GM19239 (cell line): ENCODE measurements at regions not wholly inside any gene's neighbourhood (a gene's known extent, or its start where the extent isn't known, plus 50 kb on each side); places are given as distances from the start of the nearest gene placed in this dataset.
"Not testable (repeated sequence)": the region's sequence is repeated elsewhere in the genome, so short reads cannot be mapped to it uniquely, and the experiment has no call there.

Source experiments
- DNase-seq: peaks from one replicate; pipeline ENCODE4 v3.0.0; 2011; ENCODE audit warnings: low spot score; ENCODE audit not compliant: insufficient read length
- FAIRE-seq: peaks from 2 replicates; lab custom pipeline; 2011; peaks lifted over from hg19 to GRCh38; lab: Jason Lieb, UNC

DNA sequence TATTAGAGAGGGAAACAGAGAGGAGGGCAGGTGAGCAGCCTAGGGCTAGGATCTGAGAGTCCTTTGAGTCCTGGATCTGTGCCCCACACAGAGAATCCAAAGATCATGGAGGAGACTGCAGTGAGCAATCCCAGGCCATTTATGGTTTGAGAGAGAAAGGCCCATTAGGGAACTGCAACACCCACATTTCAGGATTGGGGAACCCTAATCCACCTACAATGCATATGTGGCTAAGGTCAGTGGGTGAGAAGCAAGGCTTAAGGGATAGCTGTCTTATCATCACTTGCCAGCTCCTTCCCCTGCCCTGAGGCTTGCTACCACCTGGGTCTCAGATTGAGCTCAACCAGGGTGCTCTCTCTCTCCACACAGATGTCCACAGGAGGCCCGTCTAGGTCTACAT, 781.1 kb upstream of the AMELY start:
- no peak for FAIRE-seq
- no peak for DNase-seq

DNA sequence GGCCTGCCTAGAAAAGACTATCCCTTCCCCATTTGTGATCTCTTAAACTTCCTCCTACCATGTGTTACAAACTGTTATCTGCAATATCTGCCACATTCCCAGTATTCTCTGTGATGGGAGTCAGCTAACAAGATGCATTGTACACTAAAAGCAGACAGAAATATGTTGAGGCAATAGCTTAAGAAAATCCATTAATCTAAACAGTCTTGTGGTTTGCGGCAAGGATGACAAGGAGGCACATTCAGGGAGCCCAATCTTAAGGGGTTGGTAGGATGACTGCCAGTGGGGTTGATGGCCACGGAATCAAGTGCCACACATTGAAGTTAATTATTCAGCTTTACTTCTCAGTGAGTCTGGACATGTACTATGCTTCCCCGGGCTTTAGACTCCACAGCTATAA, 775.5 kb upstream of the AMELY start:
- FAIRE-seq (no peak), DNase-seq (no peak)

DNA sequence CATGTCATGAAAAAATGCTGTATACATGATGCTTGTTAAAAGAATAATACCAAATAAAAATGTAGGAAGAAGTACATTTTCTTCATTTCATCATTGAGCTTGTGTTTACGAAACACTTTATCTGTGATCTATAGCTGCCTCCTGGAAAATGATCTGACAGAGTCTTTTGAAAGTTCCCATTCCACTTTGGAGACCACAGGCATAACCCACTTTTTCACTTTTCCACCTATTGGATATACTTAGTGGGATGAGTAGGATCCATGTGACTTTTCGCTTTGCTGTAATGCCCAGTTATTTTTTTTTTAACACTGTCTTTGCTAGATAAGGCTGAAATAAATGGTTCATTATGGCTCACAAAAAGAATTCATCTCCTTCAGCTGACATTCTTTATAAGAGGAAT, 773.0 kb upstream of the AMELY start:
- FAIRE-seq (no peak), DNase-seq (no peak)

DNA sequence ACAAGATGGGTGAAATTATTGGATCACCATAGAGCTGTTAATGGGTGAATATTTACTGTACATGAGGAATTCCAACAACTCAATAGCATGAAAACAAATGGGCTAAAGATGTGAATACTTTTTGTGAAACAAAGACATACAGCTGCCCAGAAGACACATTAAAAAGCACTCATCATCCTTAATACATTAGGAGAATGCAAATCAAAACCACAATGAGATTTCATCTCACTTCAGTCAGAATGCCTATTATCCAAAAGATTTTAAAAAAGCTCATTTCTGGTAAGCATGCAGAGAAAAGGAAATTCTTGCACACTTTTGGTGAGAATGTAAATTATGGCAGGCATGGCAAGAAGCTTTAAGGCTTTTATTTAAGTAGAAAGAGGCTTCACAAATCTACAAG, 770.8 kb upstream of the AMELY start:
- FAIRE-seq (no peak), DNase-seq (no peak)

DNA sequence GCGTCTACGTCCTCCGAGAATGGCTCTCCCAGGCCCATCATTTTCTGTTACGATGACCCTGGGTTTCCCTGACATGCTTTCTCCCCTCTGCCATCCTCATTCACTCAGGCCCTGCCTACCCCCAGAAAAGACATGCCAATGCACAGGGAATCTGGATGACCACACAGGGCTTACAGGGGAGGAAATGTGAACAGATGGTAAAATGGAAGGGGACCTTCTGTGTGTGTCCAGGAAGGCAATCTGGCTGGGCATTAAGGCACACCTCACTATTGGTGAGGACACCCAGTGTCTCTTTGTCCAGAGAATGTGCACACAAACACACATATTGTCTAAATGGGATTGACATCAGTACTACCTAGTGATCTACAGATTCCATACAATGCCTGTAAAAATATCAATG, 769.9 kb upstream of the AMELY start:
- DNase-seq, result no peak
- no peak for FAIRE-seq

DNA sequence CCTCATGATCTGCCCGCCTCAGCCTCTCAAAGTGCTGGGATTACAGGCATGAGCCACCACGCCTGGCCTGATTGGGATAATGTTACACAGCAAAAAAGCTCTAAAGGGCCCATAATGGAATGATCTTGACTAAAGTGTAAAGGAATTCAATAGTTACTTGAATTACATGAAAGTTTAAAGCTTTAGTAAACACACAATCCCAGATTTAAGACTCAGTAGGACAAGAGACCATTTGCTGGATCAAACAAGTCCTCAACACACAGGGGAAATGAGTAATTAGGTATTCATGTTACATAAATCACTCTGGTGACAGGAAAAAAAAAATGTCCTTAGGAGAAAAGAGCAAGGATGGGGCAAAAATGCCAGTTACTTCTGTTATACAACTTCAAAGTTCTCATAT, 762.9 kb upstream of the AMELY start:
- FAIRE-seq (no peak), DNase-seq (no peak)

DNA sequence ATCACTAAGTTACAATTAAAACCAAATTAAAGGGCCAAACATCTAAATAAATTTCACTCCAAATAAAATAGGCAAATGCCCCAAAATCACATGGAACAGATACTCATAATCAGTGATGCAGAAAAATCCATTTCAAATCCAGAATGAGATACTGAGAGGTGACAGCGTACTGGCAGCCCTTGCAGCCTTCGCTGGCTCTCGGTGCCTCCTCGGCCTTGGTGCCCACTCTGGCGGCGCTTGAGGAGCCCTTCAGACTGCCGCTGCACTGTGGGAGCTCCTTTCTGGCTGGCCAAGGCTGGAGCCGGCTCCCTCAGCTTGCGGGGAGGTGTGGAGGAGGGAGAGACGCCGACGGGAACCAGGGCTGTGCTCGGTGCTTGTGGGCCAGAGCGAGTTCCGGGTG, 761.2 kb upstream of the AMELY start:
- DNase-seq (no peak), FAIRE-seq (no peak)

DNA sequence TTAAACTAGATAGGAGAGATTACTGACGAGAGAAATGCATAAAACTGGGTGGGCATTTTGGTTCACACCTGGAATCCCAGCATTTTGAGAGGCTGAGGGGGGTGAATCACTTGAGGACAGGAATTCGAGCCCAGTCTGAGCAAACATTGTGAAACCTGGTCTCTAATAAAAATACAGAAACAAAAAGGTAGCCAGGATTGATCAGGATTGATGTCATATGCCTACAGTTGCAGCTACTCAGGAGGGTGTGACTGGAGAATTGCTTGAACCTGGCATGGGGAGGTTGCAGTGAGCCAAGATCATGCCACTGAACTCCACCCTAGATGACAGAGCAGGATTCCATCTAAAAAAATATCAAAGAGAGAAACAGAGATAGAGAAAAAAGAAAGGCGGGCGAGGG, 751.7 kb upstream of the AMELY start:
- FAIRE-seq (no peak), DNase-seq (no peak)

DNA sequence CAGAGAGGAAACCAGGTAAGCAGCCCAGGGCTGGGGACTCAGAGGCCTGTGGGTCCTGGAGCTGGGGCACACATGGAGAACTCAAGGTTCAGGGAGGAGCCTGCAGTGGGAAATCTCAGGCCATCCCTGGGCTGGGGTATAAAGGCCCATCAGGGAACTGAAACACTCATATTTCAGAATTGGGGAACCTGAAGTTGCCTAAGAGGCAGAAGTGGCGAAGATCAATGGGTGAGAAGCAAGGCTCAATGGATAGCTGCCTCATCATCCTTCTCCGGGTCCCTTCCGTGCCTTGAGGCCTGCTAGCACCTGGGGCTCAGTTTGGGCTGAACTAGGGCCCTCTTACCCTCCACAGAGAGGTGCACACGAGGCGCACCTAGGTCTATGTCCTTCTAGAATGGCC, 747.5 kb upstream of the AMELY start:
- DNase-seq, result no peak
- FAIRE-seq, result no peak

DNA sequence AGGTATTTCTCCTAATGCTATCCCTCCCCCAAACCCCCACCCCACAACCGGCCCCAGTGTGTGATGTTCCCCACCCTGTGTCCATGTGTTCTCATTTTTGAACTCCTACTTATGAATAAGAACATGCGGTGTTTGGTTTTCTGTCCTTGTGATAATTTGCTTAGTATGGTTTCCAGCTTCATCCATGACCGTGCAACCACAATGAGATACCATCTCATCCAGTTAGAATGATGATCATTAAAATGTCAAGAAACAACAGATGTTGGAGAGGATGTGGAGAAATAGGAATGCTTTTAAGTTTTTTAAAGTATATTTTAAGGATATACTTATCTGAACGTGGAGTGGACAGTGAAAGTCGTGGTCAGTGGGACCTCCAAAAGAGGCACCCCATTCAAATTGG, 745.0 kb upstream of the AMELY start:
- no peak for FAIRE-seq
- DNase-seq, result no peak

DNA sequence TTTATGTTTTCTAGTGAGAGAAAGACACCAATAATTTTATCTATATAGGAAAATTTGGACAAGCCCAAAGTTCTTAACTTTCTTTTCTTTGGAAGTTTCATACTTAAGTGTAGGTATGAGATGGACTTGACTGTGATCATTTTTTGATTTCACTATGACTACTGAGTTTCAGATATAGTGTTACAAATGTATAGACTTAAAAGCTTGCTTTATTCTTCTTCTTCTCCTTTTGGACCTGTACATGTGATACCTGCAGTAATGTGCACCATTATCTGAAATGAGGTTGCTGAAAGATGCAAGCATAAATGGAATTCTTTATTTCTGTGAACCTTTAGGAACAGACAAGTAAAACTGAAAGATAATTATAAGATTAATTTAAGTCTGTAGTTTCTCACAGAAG, 743.4 kb upstream of the AMELY start:
- DNase-seq (no peak), FAIRE-seq (peak; percentile 33)

DNA sequence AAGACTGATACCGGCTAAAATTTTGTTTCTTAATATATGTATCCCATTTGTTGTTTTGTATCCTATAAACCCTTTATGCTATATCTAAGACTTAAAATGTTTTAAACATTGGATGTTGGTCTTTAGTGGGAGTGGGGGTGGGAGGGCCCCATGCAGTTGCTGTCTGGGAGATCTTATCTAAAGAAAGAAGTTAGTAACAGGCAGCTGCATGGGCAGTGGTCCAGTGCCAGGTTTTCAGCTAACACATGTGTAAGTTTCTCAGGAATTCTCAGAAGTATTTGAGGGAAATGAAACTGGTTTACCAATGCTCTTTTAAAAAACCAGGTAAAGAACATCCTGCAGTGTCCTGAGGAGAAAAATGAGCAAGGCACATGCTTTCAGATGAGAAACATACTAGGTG, 738.3 kb upstream of the AMELY start:
- not testable (repeated sequence) for FAIRE-seq, DNase-seq
